Endodermal cell (in vitro differentiated cells): ENCODE measurements at regions not wholly inside any gene's neighbourhood (a gene's known extent, or its start where the extent isn't known, plus 50 kb on each side); places are given as distances from the start of the nearest gene placed in this dataset.

Source experiments
- DNase-seq: peaks from one replicate; pipeline ENCODE4 v3.0.0-alpha.2; 2017
- H3K27ac ChIP-seq: 2 replicates; pipeline ENCODE4 v1.5.1; 2013; ENCODE audit warnings: mild to moderate bottlenecking, low read depth, low read length, moderate library complexity
- H3K27me3 ChIP-seq: 2 replicates; pipeline ENCODE4 v1.6.1; 2013; ENCODE audit warnings: mild to moderate bottlenecking, low read length, moderate library complexity; ENCODE audit not compliant: insufficient read depth, control insufficient read depth, poor library complexity, severe bottlenecking
- H3K36me3 ChIP-seq: 2 replicates; pipeline ENCODE4 v1.7.0; 2013; ENCODE audit warnings: mild to moderate bottlenecking, low read length, moderate library complexity; ENCODE audit not compliant: control insufficient read depth, insufficient read depth
- H3K4me1 ChIP-seq: one replicate; pipeline ENCODE4 v1.7.0; 2013; ENCODE audit warnings: low read length; ENCODE audit not compliant: control insufficient read depth, insufficient read depth
- H3K4me3 ChIP-seq: 2 replicates; pipeline ENCODE4 v1.5.1; 2013; ENCODE audit warnings: mild to moderate bottlenecking, low read length, moderate library complexity
- H3K9ac ChIP-seq: 2 replicates; pipeline ENCODE4 v1.6.1; 2013; ENCODE audit warnings: mild to moderate bottlenecking, low read length, moderate library complexity; ENCODE audit not compliant: poor library complexity, severe bottlenecking; ENCODE audit errors: extremely low read depth
- H3K9me3 ChIP-seq: 2 replicates; pipeline ENCODE4 v1.6.1; 2013; ENCODE audit warnings: mild to moderate bottlenecking, low read length, moderate library complexity; ENCODE audit not compliant: control insufficient read depth
- H3K27ac Mint-ChIP-seq: 2 replicates; pipeline ENCODE4 v1.8.0; 2020; ENCODE audit warnings: mixed read lengths
- H3K27me3 Mint-ChIP-seq: 2 replicates; pipeline ENCODE4 v1.8.0; 2021; ENCODE audit warnings: mild to moderate bottlenecking, mixed read lengths; ENCODE audit not compliant: insufficient read depth
- H3K36me3 Mint-ChIP-seq: 2 replicates; pipeline ENCODE4 v1.8.0; 2020; ENCODE audit warnings: low read depth, mixed read lengths
- H3K4me1 Mint-ChIP-seq: 2 replicates; pipeline ENCODE4 v1.8.0; 2020; ENCODE audit warnings: mixed read lengths
- H3K4me3 Mint-ChIP-seq: 2 replicates; pipeline ENCODE4 v1.8.0; 2020; ENCODE audit warnings: mild to moderate bottlenecking, moderate library complexity, mixed read lengths
- H3K9me3 Mint-ChIP-seq: 2 replicates; pipeline ENCODE4 v1.8.0; 2020; ENCODE audit warnings: mild to moderate bottlenecking, mixed read lengths
- CTCF ChIP-seq: fragments of 200-600 bp; sonication (generic); conservative IDR thresholded peaks from 2 replicates; pipeline ENCODE4 v1.5.0; 2021; ENCODE audit warnings: antibody characterized with exemption, mild to moderate bottlenecking
- WGBS, 2 experiments: methylation state at CpG; one replicate each; pipeline versions ENCODE4 v1.1.5 to v1.1.7; 2013; ENCODE audit warnings: missing lambda C conversion rate in 2 of 2, mixed read lengths in 1 of 2; ENCODE audit not compliant: insufficient coverage in 1 of 2, insufficient read length in 1 of 2; 5-methylcytosine and 5-hydroxymethylcytosine counted together

GRCh38 chr18:70982292-70982691 is 693.4 kb downstream of the SOCS6 start:
- TF ChIP-seq CTCF: no peak
- peaks cover 35% of the 10 kb centered on the region for H3K9me3 Mint-ChIP-seq
- no peaks in the 10 kb centered on the region for H3K4me1 Mint-ChIP-seq
- no peak overlapping the region for H3K4me3 ChIP-seq
- no peak overlapping the region for H3K4me3 Mint-ChIP-seq
- peaks cover 4% of the 10 kb centered on the region for H3K27me3 Mint-ChIP-seq
- H3K27me3 ChIP-seq: no peaks in the 10 kb centered on the region
- 56 to 80% methylated on average over 2 of the region's 2 CpGs for WGBS, 2 experiments
- no peaks in the 10 kb centered on the region for H3K36me3 ChIP-seq
- peaks cover 78% of the 10 kb centered on the region for H3K9me3 ChIP-seq
- H3K27ac ChIP-seq: no peak overlapping the region
- no peak overlapping the region for H3K9ac ChIP-seq
- DNase-seq: no peak
- no peak overlapping the region for H3K27ac Mint-ChIP-seq
- H3K36me3 Mint-ChIP-seq: no peaks in the 10 kb centered on the region
- no peaks in the 10 kb centered on the region for H3K4me1 ChIP-seq

GRCh38 chr18:70981400-70982140 is 692.7 kb downstream of the SOCS6 start:
- peaks cover 29% of the 10 kb centered on the region for H3K9me3 Mint-ChIP-seq
- DNase-seq: no peak
- H3K27ac ChIP-seq: no peak overlapping the region
- no peaks in the 10 kb centered on the region for H3K36me3 ChIP-seq
- H3K4me3 Mint-ChIP-seq: no peak overlapping the region
- no peak overlapping the region for H3K27ac Mint-ChIP-seq
- no peak overlapping the region for H3K4me3 ChIP-seq
- peaks cover 4% of the 10 kb centered on the region for H3K27me3 Mint-ChIP-seq
- no peak overlapping the region for H3K9ac ChIP-seq
- no peak for TF ChIP-seq CTCF
- H3K27me3 ChIP-seq: no peaks in the 10 kb centered on the region
- no peaks in the 10 kb centered on the region for H3K4me1 Mint-ChIP-seq
- H3K9me3 ChIP-seq: peaks cover 70% of the 10 kb centered on the region
- H3K4me1 ChIP-seq: no peaks in the 10 kb centered on the region
- WGBS, 2 experiments: 83 to 94% methylated on average over 4 to 6 of the region's 6 CpGs
- H3K36me3 Mint-ChIP-seq: no peaks in the 10 kb centered on the region

GRCh38 chr18:70973626-70974025 is 684.8 kb downstream of the SOCS6 start:
- WGBS, 2 experiments: 67% methylated on average over 5 of the region's 5 CpGs; no CpG with 5 or more reads in 1 of the 2 experiments
- no peak for TF ChIP-seq CTCF
- Mint-ChIP-seq H3K9me3 (no peaks in the 10 kb centered on the region), H3K36me3 (no peaks in the 10 kb centered on the region), H3K27me3 (no peaks in the 10 kb centered on the region), H3K4me3 (no peak overlapping the region), H3K27ac (no peak overlapping the region), H3K4me1 (no peaks in the 10 kb centered on the region)
- Histone ChIP-seq H3K36me3 (no peaks in the 10 kb centered on the region), H3K27ac (no peak overlapping the region), H3K4me3 (peak overlapping the region; percentile 18), H3K4me1 (no peaks in the 10 kb centered on the region), H3K9me3 (peaks cover 31% of the 10 kb centered on the region), H3K27me3 (no peaks in the 10 kb centered on the region), H3K9ac (no peak overlapping the region)
- no peak for DNase-seq
